Mammary epithelial cell (primary cell): ENCODE measurements at regions not wholly inside any gene's neighbourhood (a gene's known extent, or its start where the extent isn't known, plus 50 kb on each side); places are given as distances from the start of the nearest gene placed in this dataset.

ENCODE experiments used
- CTCF ChIP-seq, 2 donors: IDR thresholded peaks in 1 of 2; conservative IDR thresholded peaks in 1 of 2; 2 replicates each; pipeline ENCODE4 v1.5.1; 2011 to 2012; ENCODE audit warnings: inconsistent platforms in 2 of 2, low read length in 2 of 2, mild to moderate bottlenecking in 2 of 2, control low read depth in 1 of 2, low read depth in 1 of 2; ENCODE audit not compliant: insufficient read depth in 1 of 2; ENCODE audit errors: extremely low read depth in 1 of 2
- EZH2 ChIP-seq: IDR thresholded peaks from 2 replicates; pipeline ENCODE4 v1.6.1; 2012; ENCODE audit warnings: low read length, inconsistent platforms, borderline replicate concordance

DNA sequence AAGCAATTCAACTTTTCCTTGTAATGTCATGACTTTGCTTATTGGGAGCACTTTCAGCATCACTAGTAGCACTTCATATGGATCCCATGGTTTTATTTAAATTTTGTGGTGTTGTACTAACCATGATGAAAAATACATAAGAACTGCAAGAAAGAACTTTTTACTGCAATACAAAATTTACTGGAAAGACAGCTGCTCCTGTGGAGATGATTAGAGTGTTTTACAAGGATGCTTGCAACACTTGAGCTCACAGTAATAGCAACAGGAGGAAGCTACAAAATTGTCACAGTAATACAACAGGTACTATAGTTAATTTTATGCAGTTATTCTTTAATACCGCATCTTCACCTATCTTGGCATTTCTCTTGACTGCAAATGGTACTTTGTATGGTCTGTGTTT is 158.3 kb upstream of the TSLP start:
- no peak for TF ChIP-seq CTCF (conservative IDR thresholded peaks at IDR 0.05 in 1 of 2, IDR thresholded peaks at IDR 0.05 in 1 of 2; ENCODE audit: extremely low read depth in 1 of 2, insufficient read depth in 1 of 2, low read depth in 1 of 2, low read length in 2 of 2)
- no peak for TF ChIP-seq EZH2
